PFSK-1 (cell line): ENCODE measurements at regions not wholly inside any gene's neighbourhood (a gene's known extent, or its start where the extent isn't known, plus 50 kb on each side); places are given as distances from the start of the nearest gene placed in this dataset.

ENCODE experiments used
- FOXP2 ChIP-seq: optimal IDR thresholded peaks from 2 replicates; pipeline ENCODE3; 2011; ENCODE audit warnings: borderline replicate concordance, control low read depth, inconsistent platforms; ENCODE audit not compliant: insufficient read depth; ENCODE audit errors: extremely low read length, extremely low read depth
- POLR2AphosphoS5 ChIP-seq: IDR thresholded peaks from 2 replicates; pipeline ENCODE4 v1.6.1; 2012; ENCODE audit warnings: low read depth, mild to moderate bottlenecking, control low read depth, low read length, moderate library complexity
- SIN3A ChIP-seq: IDR thresholded peaks from 2 replicates; pipeline ENCODE4 v1.6.1; 2012; ENCODE audit warnings: mild to moderate bottlenecking, low read length, moderate library complexity, borderline replicate concordance; ENCODE audit not compliant: insufficient read depth
- TAF1 ChIP-seq: IDR thresholded peaks from 2 replicates; pipeline ENCODE4 v1.6.1; 2012; ENCODE audit warnings: low read length, control low read depth, borderline replicate concordance; ENCODE audit not compliant: insufficient read depth
- TF ChIP-seq, protein P1 (sequence below), 2 experiments: IDR thresholded peaks; 2 replicates each; pipeline versions ENCODE4 v1.6.1 to v1.8.0; 2011 to 2012; ENCODE audit warnings: low read depth in 2 of 2, low read length in 2 of 2, control low read depth in 1 of 2, inconsistent platforms in 1 of 2, mild to moderate bottlenecking in 1 of 2, moderate library complexity in 1 of 2; ENCODE audit not compliant: insufficient read depth in 1 of 2

DNA sequence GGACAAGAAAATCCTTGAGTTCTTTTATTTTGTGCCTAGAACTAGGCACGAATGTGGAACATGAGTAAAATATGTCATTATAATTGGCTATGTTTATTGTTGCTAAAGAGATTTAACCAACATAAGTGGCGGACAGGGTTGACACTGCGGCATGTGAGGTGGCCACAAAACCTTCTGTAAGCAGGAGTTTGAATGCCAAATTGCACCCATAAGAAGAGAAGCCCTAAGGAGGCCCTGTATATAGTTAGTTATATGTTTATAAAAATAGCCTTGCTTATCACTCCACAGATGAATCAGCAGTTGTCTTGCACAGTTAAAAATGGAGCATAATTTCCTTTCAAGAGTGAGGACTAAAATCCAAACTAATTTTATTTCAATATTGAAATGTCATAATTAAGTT lies 336.1 kb downstream of the GBA3 start:
- TF ChIP-seq FOXP2 (no peak), POLR2AphosphoS5 (no peak), SIN3A (no peak), TAF1 (no peak)
- TF ChIP-seq, protein P1, sequence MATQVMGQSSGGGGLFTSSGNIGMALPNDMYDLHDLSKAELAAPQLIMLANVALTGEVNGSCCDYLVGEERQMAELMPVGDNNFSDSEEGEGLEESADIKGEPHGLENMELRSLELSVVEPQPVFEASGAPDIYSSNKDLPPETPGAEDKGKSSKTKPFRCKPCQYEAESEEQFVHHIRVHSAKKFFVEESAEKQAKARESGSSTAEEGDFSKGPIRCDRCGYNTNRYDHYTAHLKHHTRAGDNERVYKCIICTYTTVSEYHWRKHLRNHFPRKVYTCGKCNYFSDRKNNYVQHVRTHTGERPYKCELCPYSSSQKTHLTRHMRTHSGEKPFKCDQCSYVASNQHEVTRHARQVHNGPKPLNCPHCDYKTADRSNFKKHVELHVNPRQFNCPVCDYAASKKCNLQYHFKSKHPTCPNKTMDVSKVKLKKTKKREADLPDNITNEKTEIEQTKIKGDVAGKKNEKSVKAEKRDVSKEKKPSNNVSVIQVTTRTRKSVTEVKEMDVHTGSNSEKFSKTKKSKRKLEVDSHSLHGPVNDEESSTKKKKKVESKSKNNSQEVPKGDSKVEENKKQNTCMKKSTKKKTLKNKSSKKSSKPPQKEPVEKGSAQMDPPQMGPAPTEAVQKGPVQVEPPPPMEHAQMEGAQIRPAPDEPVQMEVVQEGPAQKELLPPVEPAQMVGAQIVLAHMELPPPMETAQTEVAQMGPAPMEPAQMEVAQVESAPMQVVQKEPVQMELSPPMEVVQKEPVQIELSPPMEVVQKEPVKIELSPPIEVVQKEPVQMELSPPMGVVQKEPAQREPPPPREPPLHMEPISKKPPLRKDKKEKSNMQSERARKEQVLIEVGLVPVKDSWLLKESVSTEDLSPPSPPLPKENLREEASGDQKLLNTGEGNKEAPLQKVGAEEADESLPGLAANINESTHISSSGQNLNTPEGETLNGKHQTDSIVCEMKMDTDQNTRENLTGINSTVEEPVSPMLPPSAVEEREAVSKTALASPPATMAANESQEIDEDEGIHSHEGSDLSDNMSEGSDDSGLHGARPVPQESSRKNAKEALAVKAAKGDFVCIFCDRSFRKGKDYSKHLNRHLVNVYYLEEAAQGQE (IDR thresholded peaks at IDR 0.05; ENCODE audit: insufficient read depth in 1 of 2, low read depth in 2 of 2, low read length in 2 of 2), result no peak

- TF ChIP-seq SIN3A (no peak), FOXP2 (no peak), POLR2AphosphoS5 (no peak), TAF1 (no peak)
- TF ChIP-seq, protein P1 (IDR thresholded peaks at IDR 0.05; ENCODE audit: insufficient read depth in 1 of 2, low read depth in 2 of 2, low read length in 2 of 2), result no peak
Measured at GRCh38 chr4:23023666-23024065, 330.9 kb downstream of the GBA3 start.

- no peak for TF ChIP-seq SIN3A
- no peak for TF ChIP-seq POLR2AphosphoS5
- TF ChIP-seq, protein P1 (IDR thresholded peaks at IDR 0.05; ENCODE audit: insufficient read depth in 1 of 2, low read depth in 2 of 2, low read length in 2 of 2), result no peak
- no peak for TF ChIP-seq TAF1
- no peak for TF ChIP-seq FOXP2
Measured at GRCh38 chr4:23023121-23023520, 330.4 kb downstream of the GBA3 start.

DNA sequence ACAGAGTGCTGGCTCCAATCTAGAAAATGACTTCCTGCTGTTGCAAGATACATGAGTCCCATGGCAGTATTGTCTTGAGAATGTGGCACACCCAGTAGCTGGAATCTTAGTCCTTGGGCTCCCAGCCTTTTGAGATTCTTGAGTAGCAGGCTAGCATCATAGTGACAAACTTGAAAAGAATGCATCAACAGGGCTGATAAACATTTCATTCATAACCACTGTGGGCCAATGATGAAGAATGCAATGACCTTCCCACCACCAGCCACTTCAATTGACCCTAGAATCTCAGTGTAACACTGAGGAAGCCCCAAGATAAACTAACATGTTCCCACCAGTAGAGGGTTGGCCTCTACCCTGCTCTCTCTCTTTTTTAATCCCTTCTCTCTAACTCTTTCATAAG lies 329.3 kb downstream of the GBA3 start:
- TF ChIP-seq, protein P1 (IDR thresholded peaks at IDR 0.05; ENCODE audit: insufficient read depth in 1 of 2, low read depth in 2 of 2, low read length in 2 of 2), result no peak
- no peak for TF ChIP-seq POLR2AphosphoS5
- TF ChIP-seq FOXP2, result no peak
- TF ChIP-seq SIN3A, result no peak
- no peak for TF ChIP-seq TAF1

DNA sequence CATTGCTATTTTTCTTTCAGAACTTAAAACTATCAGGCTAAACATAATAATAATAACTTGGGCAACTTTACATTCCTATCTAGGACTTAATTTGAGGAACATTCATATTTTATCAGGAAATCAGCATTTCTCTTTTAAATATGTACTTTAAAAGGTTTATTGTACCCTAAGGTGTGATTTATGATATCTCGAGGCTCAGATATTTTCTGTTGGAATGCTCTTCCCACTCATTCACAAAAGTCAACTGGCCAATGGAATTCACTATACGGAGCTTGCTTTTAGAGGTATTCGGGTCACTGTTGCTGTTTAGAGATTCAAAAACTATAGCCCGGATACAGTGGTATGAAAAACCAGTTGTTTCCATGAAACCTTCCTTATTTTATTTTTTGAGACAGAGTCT lies 328.3 kb downstream of the GBA3 start:
- no peak for TF ChIP-seq POLR2AphosphoS5
- TF ChIP-seq SIN3A, result no peak
- TF ChIP-seq TAF1, result no peak
- TF ChIP-seq FOXP2, result no peak
- TF ChIP-seq, protein P1 (IDR thresholded peaks at IDR 0.05; ENCODE audit: insufficient read depth in 1 of 2, low read depth in 2 of 2, low read length in 2 of 2), result no peak
